ENCODE measurements at regions not wholly inside any gene's neighbourhood (a gene's known extent, or its start where the extent isn't known, plus 50 kb on each side); places are given as distances from the start of the nearest gene placed in this dataset.

DNA sequence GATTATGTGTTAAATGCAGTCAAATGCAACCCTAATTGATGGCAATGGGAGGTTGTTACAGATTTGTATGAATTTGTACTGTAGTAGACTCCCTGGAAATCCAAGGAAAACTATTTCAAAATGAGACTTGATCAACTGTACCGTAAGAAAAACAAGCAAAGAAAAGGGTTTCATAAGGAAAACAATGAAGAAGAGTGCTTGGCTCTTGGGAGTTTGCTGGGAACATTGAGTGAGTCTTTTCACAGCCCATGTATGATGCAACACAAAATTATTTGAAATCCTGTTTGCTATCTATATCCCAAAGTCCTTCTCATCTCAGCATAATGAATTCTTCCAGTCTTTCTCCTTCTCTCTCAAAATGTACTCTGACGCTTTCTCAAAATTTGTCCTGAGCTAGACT is 67.0 kb upstream of the OSR1 start:
- no peak for TF ChIP-seq SUZ12 (IDR thresholded peaks at IDR 0.05)
- no peak for TF ChIP-seq CTBP1 (IDR thresholded peaks at IDR 0.05; ENCODE audit: borderline replicate concordance)
- TF ChIP-seq FOXM1 (IDR thresholded peaks at IDR 0.05; ENCODE audit: borderline replicate concordance): no peak
- no peak for TF ChIP-seq TARDBP (IDR thresholded peaks at IDR 0.05)
- TF ChIP-seq ZNF384 (IDR thresholded peaks at IDR 0.05): no peak
